Stimulated activated CD8-positive, alpha-beta memory T cell treated with anti-CD3 and anti-CD28 coated beads, Interleukin-2, amount 100 ng/mL, for 1 hour (primary cell): ENCODE measurements at regions not wholly inside any gene's neighbourhood (a gene's known extent, or its start where the extent isn't known, plus 50 kb on each side); places are given as distances from the start of the nearest gene placed in this dataset.

ENCODE experiments used
- DNase-seq, 2 donors: peaks; one replicate each; pipeline ENCODE4 v3.0.0-alpha.2; 2020; ENCODE audit warnings: low read depth in 2 of 2

GRCh38 chr16:82241469-82242052 is 71.5 kb upstream of the MPHOSPH6 start:
- DNase-seq = no peak

DNA sequence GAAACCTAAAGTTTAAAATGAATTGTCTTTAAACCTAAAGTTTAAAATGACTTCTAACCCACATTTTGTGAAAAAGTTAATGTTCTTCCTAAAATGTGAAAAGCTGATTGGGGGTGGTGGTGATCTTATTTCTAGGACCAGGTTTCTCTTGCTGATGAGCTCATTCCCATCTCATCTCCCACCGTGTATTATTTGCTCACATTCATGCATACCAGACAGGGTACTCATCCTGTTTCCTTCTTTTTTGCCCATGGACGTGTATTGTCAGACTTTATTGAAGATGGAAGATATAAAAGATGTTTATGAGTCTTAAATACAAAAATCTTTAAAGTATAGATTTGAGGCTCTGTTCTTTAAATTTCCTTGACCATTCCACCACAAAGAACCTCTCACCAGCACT is 70.1 kb upstream of the MPHOSPH6 start:
- DNase-seq = no peak

DNA sequence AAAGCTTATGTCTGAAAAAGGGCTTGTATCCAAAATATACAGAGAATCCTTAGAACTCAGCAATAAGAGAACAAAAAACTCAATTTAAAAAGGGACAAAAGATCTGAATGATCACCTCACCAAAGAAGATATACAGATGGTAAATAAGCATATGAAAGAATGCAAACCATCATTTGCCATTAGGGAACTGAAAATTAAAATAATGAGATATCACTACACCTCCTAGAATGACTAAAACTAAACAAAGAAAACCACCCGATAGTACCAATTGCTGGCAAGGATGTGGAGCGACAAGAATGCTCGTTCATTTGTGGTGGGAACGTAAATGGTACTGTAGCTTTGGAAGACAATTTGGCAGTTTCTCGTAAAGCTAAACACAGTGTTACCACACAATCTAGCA is 66.9 kb upstream of the MPHOSPH6 start:
- DNase-seq = no peak

DNA sequence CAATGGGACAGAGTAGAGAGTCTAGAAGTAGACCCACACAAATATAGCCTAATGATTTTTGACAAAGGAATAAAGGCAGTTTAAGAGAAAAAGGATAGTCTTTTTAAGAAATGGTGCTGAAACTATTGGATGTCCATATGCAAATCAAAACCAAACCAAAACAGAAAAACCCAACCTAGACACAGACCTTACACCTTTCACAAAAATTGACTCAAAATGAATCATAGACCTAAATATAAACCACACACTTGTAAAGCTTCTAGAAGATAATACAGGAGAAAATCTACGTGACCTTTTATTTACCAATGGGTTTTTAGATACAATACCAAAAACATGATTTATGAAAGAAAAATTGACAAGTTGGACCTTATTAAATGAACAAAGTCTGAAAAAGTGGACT is 66.4 kb upstream of the MPHOSPH6 start:
- no peak for DNase-seq

- DNase-seq = no peak
Observed at GRCh38 chr16:82232806-82233205, 62.8 kb upstream of the MPHOSPH6 start.

- no peak for DNase-seq
Observed at GRCh38 chr16:82231008-82231787, 61.2 kb upstream of the MPHOSPH6 start.

GRCh38 chr16:82229800-82230619 is 60.0 kb upstream of the MPHOSPH6 start:
- peak; percentile 8 to 32 for DNase-seq

GRCh38 chr16:82226327-82226726 is 56.3 kb upstream of the MPHOSPH6 start:
- no peak for DNase-seq

GRCh38 chr16:82224821-82225220 is 54.8 kb upstream of the MPHOSPH6 start:
- DNase-seq = no peak

DNA sequence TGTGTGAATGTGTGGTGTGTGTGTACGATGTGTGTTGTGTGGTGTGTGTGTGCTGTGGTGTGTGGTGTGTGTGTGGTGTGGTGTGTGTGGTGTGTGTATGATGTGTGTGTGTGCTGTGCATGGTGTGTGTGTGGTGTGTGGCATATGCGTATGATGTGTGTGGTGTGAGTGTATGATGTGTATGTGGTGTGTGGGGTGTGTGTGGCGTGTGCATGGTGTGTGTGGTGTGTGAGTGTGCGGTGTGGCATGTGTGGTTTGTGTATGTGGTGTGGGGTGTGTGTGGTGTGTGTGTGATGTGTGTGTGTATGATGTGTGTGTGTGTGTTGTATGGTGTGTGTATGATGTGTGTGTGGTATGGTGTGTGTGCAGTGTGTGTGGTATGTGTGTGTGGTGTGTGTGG is 50.5 kb upstream of the MPHOSPH6 start:
- no peak for DNase-seq
